ENCODE measurements at regions not wholly inside any gene's neighbourhood (a gene's known extent, or its start where the extent isn't known, plus 50 kb on each side); places are given as distances from the start of the nearest gene placed in this dataset.

DNA sequence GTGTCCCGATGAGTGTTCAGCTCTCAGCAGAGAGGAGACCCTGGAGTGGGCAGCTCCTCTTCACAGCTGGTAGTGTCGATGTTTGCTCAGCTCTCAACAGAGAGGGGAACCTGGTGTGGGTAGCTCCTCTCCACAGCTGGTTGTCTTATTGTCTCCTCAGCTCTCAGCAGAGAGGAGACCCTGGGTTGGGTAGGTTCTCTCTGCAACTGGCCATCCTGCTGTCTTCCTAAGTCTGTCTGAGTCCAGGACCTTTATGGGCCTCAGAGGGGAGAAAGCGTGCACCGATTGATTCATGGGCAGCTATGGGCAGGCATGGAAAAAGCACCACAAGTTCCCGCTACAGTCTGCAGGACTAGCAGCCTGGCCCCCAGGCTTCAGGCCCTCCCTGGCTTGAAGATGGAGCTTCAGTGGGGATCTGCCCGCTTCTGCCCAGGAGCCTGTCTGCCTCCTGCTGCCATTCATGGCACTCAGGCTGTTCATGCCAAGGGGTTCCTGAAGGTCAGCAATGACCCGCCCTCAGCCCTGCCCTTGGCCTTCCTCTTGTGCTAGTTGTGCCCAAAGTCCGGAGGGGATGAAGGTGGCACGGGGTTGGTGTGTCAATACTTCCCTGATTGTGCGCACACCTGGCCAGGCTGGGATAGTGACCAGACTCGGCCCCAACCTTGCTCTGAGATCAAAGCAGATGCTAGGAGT lies 224.2 kb downstream of the KCNC2 start:
- no peak for DNase-seq (ENCODE audit: low read depth, low spot score)

GRCh38 chr12:74985986-74986319 lies 223.7 kb downstream of the KCNC2 start:
- no peak for DNase-seq (ENCODE audit: low read depth, low spot score)

- no peak for DNase-seq (ENCODE audit: low read depth, low spot score)
Observed at GRCh38 chr12:74988156-74988555, 221.5 kb downstream of the KCNC2 start.

All from ELF-1 (cell line).